ENCODE measurements at regions not wholly inside any gene's neighbourhood (a gene's known extent, or its start where the extent isn't known, plus 50 kb on each side); places are given as distances from the start of the nearest gene placed in this dataset.
A peak's percentile ranks its signal among the peaks of the same experiment; 100 is the strongest.

DNA sequence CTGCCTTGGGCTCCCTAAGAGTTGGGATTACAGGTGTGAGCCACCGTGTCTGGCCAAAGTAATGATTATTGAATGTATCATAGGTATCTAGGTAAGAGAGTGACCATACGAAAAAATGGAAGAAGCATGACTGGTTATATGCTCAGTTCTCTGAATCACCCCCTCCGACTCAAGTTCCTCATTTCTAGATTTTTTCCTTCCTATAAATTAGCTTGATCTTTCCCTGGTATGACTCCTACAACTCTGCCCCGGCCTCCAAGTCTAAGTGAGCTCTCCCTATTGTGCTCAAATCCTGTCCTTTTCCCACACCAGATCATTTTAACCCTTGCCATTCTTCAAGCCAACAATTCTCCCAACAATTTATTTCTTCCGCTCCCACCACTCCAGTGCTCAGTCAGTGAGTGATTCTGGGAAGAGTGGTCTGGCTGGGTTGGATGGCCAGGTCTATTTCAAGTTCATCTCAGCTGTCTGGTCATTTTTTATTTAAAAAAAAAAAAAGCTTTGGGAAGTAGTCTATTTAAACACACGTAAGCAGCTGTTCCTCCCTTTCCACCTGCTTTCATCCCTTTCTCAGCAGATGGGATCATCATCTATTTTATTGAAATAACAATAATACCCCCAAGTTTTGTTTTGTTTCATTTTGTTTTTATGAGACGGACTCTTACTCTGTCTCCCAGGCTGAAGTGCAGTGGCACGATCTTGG, 120.2 kb upstream of the HS3ST2 start:
- in situ Hi-C loops (cut with MboI; ENCODE audit: low sequenced_read_pairs) (no loop called here), intact Hi-C loops (cut with micrococcal nuclease) (loop anchor here (10.0 kb wide), 1 partner anchor 1409 kb away; no protein-coding TSS in a partner anchor)
- CTCF ChIA-PET: interaction anchor here (0.6 kb wide), 3 partner anchors 18 to 1125 kb away, joined by 3 to 4 read pairs (median 4); no protein-coding TSS in a partner anchor

More for the DNA sequence above, 120.2 kb upstream of the HS3ST2 start:
- H3K4me2 ChIP-seq (ENCODE audit: low read depth, low read length): no peak overlapping the region
- H3K23ac ChIP-seq (ENCODE audit: low read depth, low read length): no peak overlapping the region
- no peak overlapping the region for H3K14ac ChIP-seq (replicated peaks; ENCODE audit: low read depth, low read length)
- no peak overlapping the region for H3K18ac ChIP-seq (ENCODE audit: low read depth, low read length)
- no peak overlapping the region for H2BK15ac ChIP-seq (ENCODE audit: low read depth, low read length)
- no peaks in the 10 kb centered on the region for H4K20me1 ChIP-seq (ENCODE audit: insufficient read depth, low read length)
- H3K56ac ChIP-seq (ENCODE audit: extremely low read depth, insufficient read depth, low read length): no peak overlapping the region
- H3K27ac ChIP-seq (ENCODE audit: insufficient read depth, low read length): no peak overlapping the region
- TF ChIP-seq POLR2A (IDR thresholded peaks at IDR 0.05; ENCODE audit: low read depth, low read length) (no peak), MAZ (IDR thresholded peaks at IDR 0.05; ENCODE audit: borderline replicate concordance, low read depth, low read length) (no peak), FOS (IDR thresholded peaks at IDR 0.05; ENCODE audit: low read depth, low read length) (no peak), RAD21 (IDR thresholded peaks at IDR 0.05; ENCODE audit: low read length) (no peak), CHD1 (IDR thresholded peaks at IDR 0.05; ENCODE audit: low read depth, low read length) (no peak), RFX5 (IDR thresholded peaks at IDR 0.05; ENCODE audit: low read depth, low read length) (no peak), MAFK (IDR thresholded peaks at IDR 0.05; ENCODE audit: low read depth, low read length) (no peak), SMC3 (IDR thresholded peaks at IDR 0.05; ENCODE audit: low read depth, low read length) (no peak), MXI1 (IDR thresholded peaks at IDR 0.05; ENCODE audit: borderline replicate concordance, low read depth, low read length) (no peak), RCOR1 (IDR thresholded peaks at IDR 0.05; ENCODE audit: insufficient replicate concordance, low read length) (no peak), BHLHE40 (IDR thresholded peaks at IDR 0.05; ENCODE audit: low read depth, low read length) (no peak), CEBPB (IDR thresholded peaks at IDR 0.05; ENCODE audit: low read depth, low read length) (no peak), NFE2L2 (IDR thresholded peaks at IDR 0.05; ENCODE audit: low read depth, low read length) (no peak)
- TF ChIP-seq, protein P1, sequence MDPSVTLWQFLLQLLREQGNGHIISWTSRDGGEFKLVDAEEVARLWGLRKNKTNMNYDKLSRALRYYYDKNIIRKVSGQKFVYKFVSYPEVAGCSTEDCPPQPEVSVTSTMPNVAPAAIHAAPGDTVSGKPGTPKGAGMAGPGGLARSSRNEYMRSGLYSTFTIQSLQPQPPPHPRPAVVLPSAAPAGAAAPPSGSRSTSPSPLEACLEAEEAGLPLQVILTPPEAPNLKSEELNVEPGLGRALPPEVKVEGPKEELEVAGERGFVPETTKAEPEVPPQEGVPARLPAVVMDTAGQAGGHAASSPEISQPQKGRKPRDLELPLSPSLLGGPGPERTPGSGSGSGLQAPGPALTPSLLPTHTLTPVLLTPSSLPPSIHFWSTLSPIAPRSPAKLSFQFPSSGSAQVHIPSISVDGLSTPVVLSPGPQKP (IDR thresholded peaks at IDR 0.05; ENCODE audit: borderline replicate concordance, low read depth, low read length): no peak
- TF ChIP-seq, protein P2, sequence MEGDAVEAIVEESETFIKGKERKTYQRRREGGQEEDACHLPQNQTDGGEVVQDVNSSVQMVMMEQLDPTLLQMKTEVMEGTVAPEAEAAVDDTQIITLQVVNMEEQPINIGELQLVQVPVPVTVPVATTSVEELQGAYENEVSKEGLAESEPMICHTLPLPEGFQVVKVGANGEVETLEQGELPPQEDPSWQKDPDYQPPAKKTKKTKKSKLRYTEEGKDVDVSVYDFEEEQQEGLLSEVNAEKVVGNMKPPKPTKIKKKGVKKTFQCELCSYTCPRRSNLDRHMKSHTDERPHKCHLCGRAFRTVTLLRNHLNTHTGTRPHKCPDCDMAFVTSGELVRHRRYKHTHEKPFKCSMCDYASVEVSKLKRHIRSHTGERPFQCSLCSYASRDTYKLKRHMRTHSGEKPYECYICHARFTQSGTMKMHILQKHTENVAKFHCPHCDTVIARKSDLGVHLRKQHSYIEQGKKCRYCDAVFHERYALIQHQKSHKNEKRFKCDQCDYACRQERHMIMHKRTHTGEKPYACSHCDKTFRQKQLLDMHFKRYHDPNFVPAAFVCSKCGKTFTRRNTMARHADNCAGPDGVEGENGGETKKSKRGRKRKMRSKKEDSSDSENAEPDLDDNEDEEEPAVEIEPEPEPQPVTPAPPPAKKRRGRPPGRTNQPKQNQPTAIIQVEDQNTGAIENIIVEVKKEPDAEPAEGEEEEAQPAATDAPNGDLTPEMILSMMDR (conservative IDR thresholded peaks at IDR 0.05; ENCODE audit: low read depth, low read length): no peak
- TF ChIP-seq, protein P3, sequence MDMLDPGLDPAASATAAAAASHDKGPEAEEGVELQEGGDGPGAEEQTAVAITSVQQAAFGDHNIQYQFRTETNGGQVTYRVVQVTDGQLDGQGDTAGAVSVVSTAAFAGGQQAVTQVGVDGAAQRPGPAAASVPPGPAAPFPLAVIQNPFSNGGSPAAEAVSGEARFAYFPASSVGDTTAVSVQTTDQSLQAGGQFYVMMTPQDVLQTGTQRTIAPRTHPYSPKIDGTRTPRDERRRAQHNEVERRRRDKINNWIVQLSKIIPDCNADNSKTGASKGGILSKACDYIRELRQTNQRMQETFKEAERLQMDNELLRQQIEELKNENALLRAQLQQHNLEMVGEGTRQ (IDR thresholded peaks at IDR 0.05; ENCODE audit: low read depth, low read length): no peak
- ATAC-seq (ENCODE audit: low read depth) (no peak), DNase-seq (no peak)
- BruUV-seq (replicated peaks): no TSS peak
- no peaks in the 10 kb centered on the region for H3K4me1 ChIP-seq (ENCODE audit: control insufficient read depth, insufficient read depth, low read length)
- H4K91ac ChIP-seq (ENCODE audit: insufficient read depth, low read depth, low read length): no peak overlapping the region
- H4K5ac ChIP-seq (ENCODE audit: low read depth, low read length): no peak overlapping the region
- H3K9me1 ChIP-seq (ENCODE audit: insufficient read depth, low read length): no peaks in the 10 kb centered on the region
- H2BK120ac ChIP-seq (ENCODE audit: low read depth, low read length): peak overlapping the region; percentile 12; the same call in 1 of the 2 replicates
- no peak overlapping the region for H4K8ac ChIP-seq (ENCODE audit: low read depth in 2 of 2, low read length in 2 of 2)
- POLR2A ChIA-PET (ENCODE audit: unreplicated experiment): interaction anchor here (0.6 kb wide), 1 partner anchor 31 kb away, joined by 6 read pairs; no protein-coding TSS in a partner anchor
- H2BK5ac ChIP-seq (ENCODE audit: low read depth, low read length, poor library complexity, severe bottlenecking): no peak overlapping the region
- dilution Hi-C loops (cut with HindIII; ENCODE audit: low sequenced_read_pairs, unreplicated experiment): no loop called here
- no peaks in the 10 kb centered on the region for H3K9me3 ChIP-seq (ENCODE audit: control insufficient read depth, insufficient read depth, low read length)
- H2BK20ac ChIP-seq (ENCODE audit: low read depth, low read length): no peak overlapping the region
- H3K4ac ChIP-seq (ENCODE audit: low read depth, low read length): no peak overlapping the region
- no peak overlapping the region for H3K9ac ChIP-seq (ENCODE audit: low read depth, low read length)
- H3K27me3 ChIP-seq (ENCODE audit: control insufficient read depth, insufficient read depth, low read length): no peaks in the 10 kb centered on the region; the same call in 1 of the 2 replicates
- H3K4me3 ChIP-seq (ENCODE audit: insufficient read depth, low read depth, low read length): no peak overlapping the region
- whole genome bisulfite sequencing, 2 experiments (ENCODE audit: extremely low coverage in 2 of 2, insufficient read length in 1 of 2): 61 to 100% methylated on average over 1 to 3 of the region's 8 CpGs
- H3K36me3 ChIP-seq (ENCODE audit: control insufficient read depth, insufficient read depth, low read length): no peaks in the 10 kb centered on the region
- H2AFZ ChIP-seq (replicated peaks; ENCODE audit: low read length, poor library complexity): no peak overlapping the region
- H3K79me1 ChIP-seq (ENCODE audit: low read depth in 1 of 2, low read length in 2 of 2): no peaks in the 10 kb centered on the region
- H2AK9ac ChIP-seq (replicated peaks; ENCODE audit: low read depth, low read length, poor library complexity): no peak overlapping the region
- H2AK5ac ChIP-seq (ENCODE audit: low read depth, low read length): no peak overlapping the region
